Astrocyte (in vitro differentiated cells and primary cell): ENCODE measurements at regions not wholly inside any gene's neighbourhood (a gene's known extent, or its start where the extent isn't known, plus 50 kb on each side); places are given as distances from the start of the nearest gene placed in this dataset.

Experiments used
- DNase-seq: peaks from one replicate; pipeline ENCODE4 v3.0.0-alpha.2; 2010; ENCODE audit warnings: low read depth
- FAIRE-seq: peaks from 2 replicates; lab custom pipeline; 2011; peaks lifted over from hg19 to GRCh38; lab: Jason Lieb, UNC
- H2AFZ ChIP-seq: 2 replicates; pipeline ENCODE4 v1.6.0; 2012; ENCODE audit warnings: low read depth, low read length, inconsistent platforms
- H3K27ac ChIP-seq: 2 replicates; pipeline ENCODE4 v1.5.1; 2011; ENCODE audit warnings: low read depth, low read length, inconsistent platforms
- H3K27me3 ChIP-seq: 2 replicates; pipeline ENCODE4 v1.6.0; 2011; ENCODE audit warnings: low read length, inconsistent platforms; ENCODE audit not compliant: insufficient read depth
- H3K36me3 ChIP-seq: 2 replicates; pipeline ENCODE4 v1.5.1; 2011; ENCODE audit warnings: low read length, inconsistent platforms; ENCODE audit not compliant: insufficient read depth
- H3K4me1 ChIP-seq: 2 replicates; pipeline ENCODE4 v1.5.1; 2011; ENCODE audit warnings: low read length, inconsistent platforms; ENCODE audit not compliant: insufficient read depth
- H3K4me2 ChIP-seq: 2 replicates; pipeline ENCODE4 v1.6.0; 2012; ENCODE audit warnings: low read length, inconsistent platforms
- H3K4me3 ChIP-seq: 2 replicates; pipeline ENCODE4 v1.5.1; 2011; ENCODE audit warnings: low read depth, mild to moderate bottlenecking, low read length, inconsistent platforms; ENCODE audit not compliant: insufficient read depth
- H3K79me2 ChIP-seq: 2 replicates; pipeline ENCODE4 v1.6.0; 2012; ENCODE audit warnings: mild to moderate bottlenecking, low read length, inconsistent platforms; ENCODE audit not compliant: insufficient read depth
- H3K9ac ChIP-seq: 2 replicates; pipeline ENCODE4 v1.6.0; 2012; ENCODE audit warnings: mild to moderate bottlenecking, low read length, inconsistent platforms
- H3K9me3 ChIP-seq: 2 replicates; pipeline ENCODE4 v1.5.1; 2012; ENCODE audit warnings: low read depth, mild to moderate bottlenecking, low read length, inconsistent platforms; ENCODE audit not compliant: insufficient read depth
- H4K20me1 ChIP-seq: 2 replicates; pipeline ENCODE4 v1.6.0; 2012; ENCODE audit warnings: low read length, inconsistent platforms; ENCODE audit not compliant: insufficient read depth
- H3K27ac Mint-ChIP-seq: one replicate; pipeline ENCODE4 v1.8.0; 2021; ENCODE audit warnings: mild to moderate bottlenecking, mixed read lengths; ENCODE audit not compliant: unreplicated experiment
- H3K27me3 Mint-ChIP-seq: one replicate; pipeline ENCODE4 v1.8.0; 2021; ENCODE audit warnings: low read depth, mixed read lengths; ENCODE audit not compliant: unreplicated experiment
- H3K36me3 Mint-ChIP-seq: one replicate; pipeline ENCODE4 v1.8.0; 2021; ENCODE audit warnings: low read depth, mixed read lengths; ENCODE audit not compliant: unreplicated experiment
- H3K4me1 Mint-ChIP-seq: one replicate; pipeline ENCODE4 v1.8.0; 2021; ENCODE audit warnings: low read depth, mixed read lengths; ENCODE audit not compliant: unreplicated experiment
- H3K4me3 Mint-ChIP-seq: one replicate; pipeline ENCODE4 v1.8.0; 2021; ENCODE audit warnings: mild to moderate bottlenecking, moderate library complexity, mixed read lengths; ENCODE audit not compliant: unreplicated experiment
- H3K9me3 Mint-ChIP-seq: one replicate; pipeline ENCODE4 v1.8.0; 2021; ENCODE audit warnings: mild to moderate bottlenecking, mixed read lengths; ENCODE audit not compliant: unreplicated experiment
- CTCF ChIP-seq: IDR thresholded peaks from 2 replicates; pipeline ENCODE4 v1.5.1; 2011; ENCODE audit warnings: low read depth, mild to moderate bottlenecking, inconsistent platforms, low read length, moderate library complexity; ENCODE audit not compliant: insufficient read depth
- EZH2 ChIP-seq: IDR thresholded peaks from 2 replicates; pipeline ENCODE4 v1.6.1; 2012; ENCODE audit warnings: mild to moderate bottlenecking, low read length, inconsistent platforms; ENCODE audit not compliant: insufficient read depth

GRCh38 chr21:38743772-38744529 lies 61.8 kb upstream of the ETS2 start:
- Histone ChIP-seq H3K4me1 (no peaks in the 10 kb centered on the region), H2AFZ (peak overlapping the region; percentile 18), H3K27ac (no peak overlapping the region), H3K4me2 (no peak overlapping the region), H3K9ac (no peak overlapping the region), H3K79me2 (no peaks in the 10 kb centered on the region), H3K27me3 (no peaks in the 10 kb centered on the region), H3K9me3 (no peaks in the 10 kb centered on the region), H3K4me3 (no peak overlapping the region), H4K20me1 (no peaks in the 10 kb centered on the region), H3K36me3 (no peaks in the 10 kb centered on the region)
- H3K27ac Mint-ChIP-seq = no peak overlapping the region
- H3K4me3 Mint-ChIP-seq = no peak overlapping the region
- TF ChIP-seq EZH2 (no peak), CTCF (no peak)
- peaks cover 3% of the 10 kb centered on the region for H3K27me3 Mint-ChIP-seq
- no peak for FAIRE-seq
- H3K36me3 Mint-ChIP-seq = no peaks in the 10 kb centered on the region
- peaks cover 13% of the 10 kb centered on the region for H3K9me3 Mint-ChIP-seq
- H3K4me1 Mint-ChIP-seq = peaks cover 11% of the 10 kb centered on the region
- DNase-seq = no peak

- Histone ChIP-seq H3K27me3 (no peaks in the 10 kb centered on the region), H3K27ac (no peak overlapping the region), H3K79me2 (no peaks in the 10 kb centered on the region), H3K36me3 (no peaks in the 10 kb centered on the region), H3K4me3 (no peak overlapping the region), H3K4me2 (no peak overlapping the region), H3K9me3 (no peaks in the 10 kb centered on the region), H3K9ac (no peak overlapping the region), H4K20me1 (no peaks in the 10 kb centered on the region), H3K4me1 (no peaks in the 10 kb centered on the region), H2AFZ (no peak overlapping the region)
- peaks cover 3% of the 10 kb centered on the region for H3K27me3 Mint-ChIP-seq
- no peak overlapping the region for H3K27ac Mint-ChIP-seq
- peaks cover 6% of the 10 kb centered on the region for H3K4me1 Mint-ChIP-seq
- H3K9me3 Mint-ChIP-seq = peaks cover 13% of the 10 kb centered on the region
- H3K4me3 Mint-ChIP-seq = no peak overlapping the region
- DNase-seq (no peak), FAIRE-seq (no peak)
- H3K36me3 Mint-ChIP-seq = no peaks in the 10 kb centered on the region
- TF ChIP-seq EZH2 = no peak
- TF ChIP-seq CTCF = no peak
Measured at GRCh38 chr21:38744861-38745260, 60.9 kb upstream of the ETS2 start.

GRCh38 chr21:38747810-38748209 lies 57.9 kb upstream of the ETS2 start:
- FAIRE-seq (no peak), DNase-seq (no peak)
- no peaks in the 10 kb centered on the region for H4K20me1 ChIP-seq
- H3K4me1 ChIP-seq = peaks cover 3% of the 10 kb centered on the region
- no peak overlapping the region for H3K27ac Mint-ChIP-seq
- H3K9me3 ChIP-seq = no peaks in the 10 kb centered on the region
- no peak overlapping the region for H3K4me3 Mint-ChIP-seq
- peaks cover 5% of the 10 kb centered on the region for H3K36me3 Mint-ChIP-seq
- no peaks in the 10 kb centered on the region for H3K36me3 ChIP-seq
- H3K79me2 ChIP-seq = no peaks in the 10 kb centered on the region
- H3K9ac ChIP-seq = no peak overlapping the region
- no peaks in the 10 kb centered on the region for H3K27me3 ChIP-seq
- no peak overlapping the region for H3K4me2 ChIP-seq
- H3K27me3 Mint-ChIP-seq = peaks cover 3% of the 10 kb centered on the region
- no peak overlapping the region for H2AFZ ChIP-seq
- no peak overlapping the region for H3K4me3 ChIP-seq
- peaks cover 11% of the 10 kb centered on the region for H3K9me3 Mint-ChIP-seq
- no peaks in the 10 kb centered on the region for H3K4me1 Mint-ChIP-seq
- no peak for TF ChIP-seq CTCF
- no peak overlapping the region for H3K27ac ChIP-seq
